RPMI8226 (cell line): ENCODE measurements at regions not wholly inside any gene's neighbourhood (a gene's known extent, or its start where the extent isn't known, plus 50 kb on each side); places are given as distances from the start of the nearest gene placed in this dataset.

ENCODE experiments used
- DNase-seq: peaks from one replicate; pipeline ENCODE4 v3.0.0-alpha.2; 2015

DNA sequence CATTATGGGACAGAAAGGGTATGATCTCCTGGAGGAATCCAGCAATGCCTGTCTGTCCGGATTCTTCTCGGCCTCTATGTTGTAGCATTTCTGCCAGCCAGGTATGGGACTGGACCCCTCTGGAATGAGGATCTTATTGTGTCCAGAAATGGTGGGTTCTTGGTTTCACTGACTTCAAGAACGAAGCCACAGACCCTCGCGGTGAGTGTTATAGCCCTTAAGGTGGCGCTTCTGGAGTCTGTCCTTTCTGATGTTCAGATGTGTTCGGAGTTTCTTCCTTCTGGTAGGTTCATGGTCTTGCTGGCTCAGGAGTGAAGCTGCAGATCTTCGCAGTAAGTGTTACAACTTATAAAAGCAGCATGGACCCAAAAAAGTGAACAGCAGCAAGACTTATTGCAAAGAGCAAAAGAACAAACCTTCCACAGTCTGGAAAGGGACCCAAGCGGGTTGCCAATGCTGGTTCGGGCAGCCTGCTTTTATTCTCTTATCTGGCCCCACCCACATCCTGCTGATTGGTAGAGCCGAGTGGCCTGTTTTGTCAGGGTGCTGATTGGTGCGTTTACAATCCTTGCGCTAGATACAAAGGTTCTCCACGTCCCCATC lies 62.3 kb upstream of the IER3 start:
- no peak for DNase-seq

GRCh38 chr6:30804333-30804732 lies 60.0 kb upstream of the IER3 start:
- DNase-seq, result no peak

GRCh38 chr6:30802731-30803130 lies 58.4 kb upstream of the IER3 start:
- DNase-seq, result no peak

GRCh38 chr6:30801950-30802349 lies 57.6 kb upstream of the IER3 start:
- DNase-seq, result no peak

DNA sequence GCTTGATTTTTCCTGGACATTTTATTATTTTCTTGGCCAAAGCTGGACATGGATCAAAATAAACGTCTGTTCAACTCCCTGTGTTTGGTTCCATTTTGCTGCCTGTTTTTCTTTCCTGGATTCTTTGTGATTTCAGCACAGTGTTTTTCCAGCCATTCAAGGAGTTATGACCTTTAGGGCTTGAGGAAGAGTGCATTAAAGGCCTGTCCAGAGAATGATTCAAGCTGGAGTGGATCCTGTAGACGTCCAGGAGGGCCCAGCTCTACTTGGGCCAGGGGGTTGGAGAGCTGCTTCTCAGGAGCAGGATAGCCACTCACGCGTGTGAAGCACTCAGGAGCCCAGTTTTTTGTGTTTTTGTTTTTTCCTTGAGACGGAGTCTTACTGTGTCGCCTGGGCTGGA lies 56.5 kb upstream of the IER3 start:
- DNase-seq, result no peak

- peak; percentile 13 for DNase-seq
These were observed 54.9 kb upstream of the IER3 start for GRCh38 chr6:30799210-30799609.

DNA sequence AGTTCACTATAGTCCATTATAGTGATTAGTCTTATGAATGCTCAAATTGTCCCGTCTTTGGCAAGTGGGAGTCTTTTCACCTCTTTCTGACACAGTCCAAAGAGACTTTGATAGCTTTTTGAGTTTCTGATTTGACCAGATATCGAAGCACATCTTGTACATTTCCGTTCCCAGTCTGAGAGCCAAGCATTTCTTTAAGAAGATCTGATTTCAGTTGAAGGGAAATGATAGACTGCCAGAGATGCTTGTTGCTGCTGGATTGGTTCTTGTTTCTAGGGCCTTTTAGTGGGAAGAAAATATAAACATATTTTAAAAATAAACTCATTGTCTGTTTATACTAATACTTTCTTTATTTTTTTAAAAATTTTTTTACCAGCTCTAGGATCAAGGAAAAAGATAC lies 54.1 kb upstream of the IER3 start:
- DNase-seq, result no peak

DNA sequence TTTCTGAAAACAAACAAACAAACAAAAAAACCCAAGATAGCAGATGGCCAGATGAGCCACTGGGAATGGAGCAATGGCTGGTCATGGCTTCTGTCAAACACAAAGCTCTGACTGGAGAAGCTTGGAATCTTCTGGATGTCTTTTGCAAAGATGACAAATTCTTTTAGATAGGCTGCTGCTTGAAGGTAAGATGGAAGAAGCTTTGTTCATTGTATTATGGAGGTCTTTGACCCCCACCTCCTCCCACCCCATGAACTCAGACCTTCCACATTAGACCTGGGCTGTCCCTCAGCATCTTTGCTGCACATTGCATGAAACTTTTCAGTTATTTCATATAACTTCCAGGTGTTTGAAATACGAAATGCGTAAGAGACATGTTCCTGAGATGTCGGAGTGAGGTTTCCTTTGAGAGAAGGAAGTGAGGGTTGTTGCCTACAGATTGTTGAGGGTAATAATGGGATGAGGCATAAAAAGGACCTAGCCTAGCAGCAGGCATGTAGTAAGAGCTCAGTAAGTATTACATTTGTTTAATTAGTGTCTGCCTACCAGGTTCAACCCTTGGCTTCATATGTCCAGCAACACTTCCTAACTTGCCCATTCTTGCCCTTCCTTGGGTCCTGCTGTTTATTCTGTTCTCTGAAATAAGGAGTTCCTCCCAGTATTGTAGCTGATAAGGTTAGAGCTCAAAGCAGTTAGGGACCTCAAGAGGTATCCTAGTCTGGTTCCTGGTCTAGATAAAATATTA lies 51.4 kb upstream of the IER3 start:
- DNase-seq, result no peak
